Muscle of leg (tissue), 3 donors: ENCODE measurements at regions not wholly inside any gene's neighbourhood (a gene's known extent, or its start where the extent isn't known, plus 50 kb on each side); places are given as distances from the start of the nearest gene placed in this dataset.

ENCODE experiments used
- DNase-seq: peaks from one replicate; pipeline ENCODE4 v3.0.0; 2013
- H3K27ac ChIP-seq: one replicate; pipeline ENCODE4 v1.5.1; 2013; ENCODE audit warnings: mild to moderate bottlenecking, low read length, control low read depth
- H3K27me3 ChIP-seq: one replicate; pipeline ENCODE4 v1.6.1; 2013; ENCODE audit warnings: low read length; ENCODE audit not compliant: control insufficient read depth, insufficient read depth
- H3K36me3 ChIP-seq: one replicate; pipeline ENCODE4 v1.6.1; 2013; ENCODE audit warnings: low read length; ENCODE audit not compliant: control insufficient read depth, insufficient read depth
- H3K4me1 ChIP-seq: one replicate; pipeline ENCODE4 v1.6.1; 2013; ENCODE audit warnings: low read length; ENCODE audit not compliant: control insufficient read depth, insufficient read depth
- H3K4me3 ChIP-seq: one replicate; pipeline ENCODE4 v1.5.1; 2013; ENCODE audit warnings: low read length, control low read depth
- H3K9me3 ChIP-seq: replicated peaks from 2 replicates; pipeline ENCODE4 v1.6.1; 2013; ENCODE audit warnings: low read depth, low read length; ENCODE audit not compliant: control insufficient read depth
- WGBS: methylation state at CpG from one replicate; pipeline ENCODE4 v1.1.5; 2013; ENCODE audit warnings: missing lambda C conversion rate; ENCODE audit not compliant: insufficient coverage; 5-methylcytosine and 5-hydroxymethylcytosine counted together

GRCh38 chr3:34828847-34829246, 810.5 kb upstream of the ARPP21 start:
- Histone ChIP-seq H3K36me3 (no peaks in the 10 kb centered on the region), H3K4me1 (no peaks in the 10 kb centered on the region), H3K27me3 (no peaks in the 10 kb centered on the region), H3K4me3 (no peak overlapping the region), H3K9me3 (no peaks in the 10 kb centered on the region), H3K27ac (no peak overlapping the region)
- no peak for DNase-seq
- WGBS, result no CpG with 5 or more reads among the region's 2 CpGs

GRCh38 chr3:34832865-34833508, 806.3 kb upstream of the ARPP21 start:
- WGBS, result no CpG with 5 or more reads among the region's 1 CpG
- no peak for DNase-seq
- no peaks in the 10 kb centered on the region for H3K9me3 ChIP-seq

DNA sequence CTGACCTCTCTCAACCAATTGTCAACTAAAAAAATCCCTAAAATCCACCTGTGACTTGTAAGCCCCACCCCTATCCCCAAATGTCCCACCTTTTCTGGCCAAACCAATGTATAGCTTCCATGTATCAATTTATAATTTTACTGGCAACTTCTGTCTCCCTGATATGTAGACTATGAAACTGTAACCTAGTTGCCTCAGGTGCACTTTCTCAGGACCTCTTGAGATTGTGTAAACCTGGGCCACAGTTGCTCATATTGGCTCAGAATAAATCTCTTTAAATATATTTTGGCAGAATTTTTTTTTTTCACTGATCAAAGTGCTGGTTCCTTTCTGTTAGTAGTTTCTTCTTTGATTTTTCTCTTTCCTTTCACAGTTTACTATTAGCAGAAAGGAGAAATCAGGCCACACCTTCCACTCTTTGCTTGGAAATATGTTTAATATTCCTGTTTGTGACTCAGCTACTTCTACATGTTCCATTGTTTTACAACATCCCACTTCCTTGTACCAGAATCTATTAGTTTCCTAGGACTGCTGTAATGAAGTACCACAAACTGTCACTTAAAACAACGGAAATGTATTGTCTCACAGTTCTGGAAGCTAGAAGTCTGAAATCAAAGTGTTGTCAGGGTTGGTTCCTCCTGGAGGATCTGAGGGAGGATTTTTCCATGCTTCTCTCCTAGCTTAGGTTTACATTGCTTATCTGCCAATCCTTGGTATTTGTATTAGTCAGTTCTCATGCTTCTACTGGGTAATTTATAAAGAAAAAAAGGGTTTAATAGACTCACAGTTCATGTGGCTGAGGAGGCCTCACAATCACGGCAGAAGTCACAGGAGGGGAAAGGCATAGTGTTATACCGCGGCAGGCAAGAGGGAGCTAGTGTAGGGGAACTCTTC, 801.2 kb upstream of the ARPP21 start:
- Histone ChIP-seq H3K9me3 (no peaks in the 10 kb centered on the region), H3K4me1 (no peaks in the 10 kb centered on the region), H3K36me3 (no peaks in the 10 kb centered on the region), H3K27ac (no peak overlapping the region), H3K27me3 (no peaks in the 10 kb centered on the region), H3K4me3 (no peak overlapping the region)
- DNase-seq, result no peak
- 100% methylated on average over 1 of the region's 4 CpGs for WGBS

More at GRCh38 chr3:34832865-34833508, 806.3 kb upstream of the ARPP21 start:
- Histone ChIP-seq H3K27me3 (no peaks in the 10 kb centered on the region), H3K36me3 (no peaks in the 10 kb centered on the region), H3K27ac (no peak overlapping the region), H3K4me1 (no peaks in the 10 kb centered on the region), H3K4me3 (no peak overlapping the region)

DNA sequence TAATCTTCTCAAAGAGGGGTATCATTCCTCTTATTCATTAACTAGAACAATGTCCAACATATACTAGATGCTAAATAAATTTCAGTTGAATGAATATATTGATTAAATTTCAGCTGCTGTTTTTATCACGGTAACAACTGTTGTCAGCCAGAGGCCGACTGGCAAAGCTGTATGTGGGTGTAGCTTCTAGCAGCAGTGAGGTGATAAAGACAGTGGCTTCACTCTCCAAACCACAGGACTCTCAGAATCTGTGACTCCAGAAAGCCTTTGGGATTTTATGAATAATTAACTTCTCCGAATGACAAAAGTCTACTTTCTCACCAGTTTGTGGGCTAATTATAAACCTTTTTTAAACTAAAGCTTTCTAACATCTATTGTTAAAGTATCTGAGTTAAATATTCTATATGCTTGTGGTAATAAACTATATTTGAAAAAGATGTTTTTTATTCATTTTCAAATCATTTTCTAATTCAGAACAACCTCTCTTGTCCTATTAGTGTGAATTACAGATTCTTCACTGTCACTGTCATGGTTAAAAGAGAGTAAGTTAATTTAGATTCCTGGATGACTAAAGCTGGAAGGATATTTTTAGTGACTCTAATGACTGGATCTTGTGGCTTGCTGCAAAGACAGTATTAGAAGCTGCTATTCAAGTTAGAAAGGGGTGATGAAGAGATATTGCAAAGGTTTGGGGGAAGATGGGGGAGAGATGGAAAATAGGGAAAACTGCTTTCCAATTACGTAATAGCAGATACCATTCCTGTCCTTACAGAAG, 796.4 kb upstream of the ARPP21 start:
- no peak overlapping the region for H3K4me3 ChIP-seq
- no CpG with 5 or more reads among the region's 4 CpGs for WGBS
- H3K27me3 ChIP-seq, result no peaks in the 10 kb centered on the region
- H3K9me3 ChIP-seq, result no peaks in the 10 kb centered on the region
- peak; percentile 25 for DNase-seq
- H3K36me3 ChIP-seq, result no peaks in the 10 kb centered on the region
- peaks cover 3% of the 10 kb centered on the region for H3K4me1 ChIP-seq
- H3K27ac ChIP-seq, result peak overlapping the region; percentile 60

GRCh38 chr3:34844323-34844620, 795.1 kb upstream of the ARPP21 start:
- Histone ChIP-seq H3K4me1 (peaks cover 3% of the 10 kb centered on the region), H3K4me3 (no peak overlapping the region), H3K36me3 (no peaks in the 10 kb centered on the region), H3K9me3 (no peaks in the 10 kb centered on the region), H3K27ac (no peak overlapping the region), H3K27me3 (no peaks in the 10 kb centered on the region)
- 59% methylated on average over 2 of the region's 2 CpGs for WGBS
- peak; percentile 22 for DNase-seq

DNA sequence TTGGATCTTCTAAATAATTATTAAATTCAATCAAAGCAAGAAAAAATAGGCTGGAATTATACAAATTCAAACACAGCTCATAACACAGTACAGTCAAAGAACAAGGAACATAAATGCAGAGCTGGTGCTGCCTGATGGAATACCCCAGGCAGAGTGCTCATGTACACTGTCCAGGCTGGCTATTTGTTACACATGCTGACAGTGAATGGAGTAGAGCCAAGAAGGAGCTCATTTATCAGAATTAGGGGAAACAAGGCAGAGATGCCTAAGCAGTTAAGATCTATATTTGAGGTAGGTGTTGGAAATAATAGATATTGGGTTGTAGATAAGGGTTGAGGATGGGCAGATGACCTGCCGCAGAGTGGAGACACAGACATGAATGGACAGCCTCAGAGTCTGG, 788.2 kb upstream of the ARPP21 start:
- peak; percentile 17 for DNase-seq

DNA sequence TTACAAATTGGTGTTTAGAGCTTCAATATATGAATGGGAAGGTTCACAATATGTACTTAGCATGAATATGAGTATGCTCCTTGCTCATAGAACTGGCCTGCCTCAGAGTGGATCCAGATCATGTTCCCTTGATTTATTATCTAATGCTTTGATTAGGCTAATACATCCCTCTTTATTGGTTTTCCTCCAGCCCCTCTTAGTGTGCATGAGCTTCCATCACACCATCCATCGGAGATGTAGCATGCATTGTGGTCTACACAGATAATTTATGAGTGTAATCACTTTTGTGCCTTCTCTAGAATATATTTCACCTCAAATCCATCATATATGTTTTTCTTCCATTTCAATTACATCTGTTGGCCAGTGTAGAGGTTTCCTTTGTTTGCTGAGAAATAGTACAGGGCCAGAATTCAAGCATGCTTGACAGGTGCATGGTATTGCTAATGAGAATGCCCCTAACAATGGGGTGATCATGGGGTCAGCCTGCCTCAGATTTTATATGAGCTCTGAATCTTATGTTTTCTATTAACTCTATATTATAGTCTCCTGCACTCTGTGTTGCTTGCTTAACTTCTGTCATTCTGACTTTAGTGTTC, 786.4 kb upstream of the ARPP21 start:
- Histone ChIP-seq H3K36me3 (no peaks in the 10 kb centered on the region), H3K4me1 (peaks cover 6% of the 10 kb centered on the region), H3K27ac (no peak overlapping the region), H3K9me3 (no peaks in the 10 kb centered on the region), H3K4me3 (no peak overlapping the region), H3K27me3 (no peaks in the 10 kb centered on the region)
- no CpG with 5 or more reads among the region's 1 CpG for WGBS
- DNase-seq, result no peak

More for the DNA sequence above, 788.2 kb upstream of the ARPP21 start:
- no peaks in the 10 kb centered on the region for H3K36me3 ChIP-seq
- H3K27me3 ChIP-seq, result no peaks in the 10 kb centered on the region
- WGBS, result 92% methylated on average over 1 of the region's 1 CpG
- H3K4me3 ChIP-seq, result no peak overlapping the region
- H3K27ac ChIP-seq, result no peak overlapping the region
- H3K4me1 ChIP-seq, result peaks cover 1% of the 10 kb centered on the region
- H3K9me3 ChIP-seq, result no peaks in the 10 kb centered on the region

DNA sequence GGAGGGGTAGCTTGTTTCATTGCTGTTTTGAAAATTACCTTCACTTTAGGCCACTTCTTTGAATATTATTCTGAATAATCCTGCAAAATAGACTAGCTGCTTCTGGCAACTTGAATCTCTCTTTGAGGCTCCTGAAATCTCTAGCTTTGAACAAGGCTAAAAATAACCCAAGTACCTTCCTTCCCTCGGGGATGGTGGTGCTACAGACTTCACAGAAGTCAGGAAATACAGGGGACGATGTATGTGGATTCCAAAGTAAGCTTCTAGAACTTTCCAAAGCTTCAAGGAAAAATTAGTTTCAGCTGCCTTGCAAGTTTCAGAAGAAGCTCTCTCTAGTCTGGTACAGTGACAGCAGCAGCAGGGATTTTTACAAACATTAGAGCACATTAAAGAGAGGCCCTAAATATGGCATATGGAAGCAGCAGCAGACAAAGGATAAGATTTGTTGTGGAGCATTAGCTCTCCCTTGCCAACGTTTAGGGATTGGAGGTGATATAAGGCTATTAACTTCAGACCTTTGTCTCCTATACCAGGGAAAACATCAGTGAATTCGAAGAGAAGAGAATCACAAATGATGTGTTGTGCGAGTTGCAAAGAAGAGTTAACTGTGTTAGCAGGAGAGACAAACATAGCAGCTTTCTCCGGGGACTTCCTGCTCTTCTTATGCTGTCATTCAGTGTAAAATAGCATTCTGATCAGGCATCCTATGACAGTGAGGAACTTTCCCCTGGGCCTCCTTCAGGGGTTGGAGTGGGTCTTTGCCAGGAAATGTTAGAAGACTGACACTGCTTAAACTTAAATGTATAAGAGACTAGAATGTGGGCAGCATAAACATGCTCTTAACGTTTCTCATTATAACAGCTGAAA, 783.0 kb upstream of the ARPP21 start:
- 34% methylated on average over 2 of the region's 7 CpGs for WGBS
- H3K9me3 ChIP-seq, result no peaks in the 10 kb centered on the region
- H3K27ac ChIP-seq, result peak overlapping the region; percentile 83
- no peak overlapping the region for H3K4me3 ChIP-seq
- H3K27me3 ChIP-seq, result no peaks in the 10 kb centered on the region
- H3K4me1 ChIP-seq, result peaks cover 6% of the 10 kb centered on the region
- no peaks in the 10 kb centered on the region for H3K36me3 ChIP-seq
- peak; percentile 79 for DNase-seq

- no peak for DNase-seq
- no peaks in the 10 kb centered on the region for H3K27me3 ChIP-seq
- no peaks in the 10 kb centered on the region for H3K36me3 ChIP-seq
- WGBS, result 50% methylated on average over 1 of the region's 3 CpGs
- H3K4me1 ChIP-seq, result peaks cover 11% of the 10 kb centered on the region
- no peak overlapping the region for H3K4me3 ChIP-seq
- H3K27ac ChIP-seq, result no peak overlapping the region
- H3K9me3 ChIP-seq, result no peaks in the 10 kb centered on the region
Observed at GRCh38 chr3:34858067-34858660, 781.2 kb upstream of the ARPP21 start.
